ENCODE measurements at regions not wholly inside any gene's neighbourhood (a gene's known extent, or its start where the extent isn't known, plus 50 kb on each side); places are given as distances from the start of the nearest gene placed in this dataset.

GRCh38 chr21:23384679-23385078 lies 2222.6 kb downstream of the MRPL39 start:
- no peaks in the 10 kb centered on the region for H3K9me3 ChIP-seq (ENCODE audit: control insufficient read depth, insufficient read depth, low read depth, low read length)
- H3K4me3 ChIP-seq (ENCODE audit: low read depth, low read length), result no peak overlapping the region

GRCh38 chr21:23374155-23374554 lies 2233.1 kb downstream of the MRPL39 start:
- POLR2A ChIA-PET, result no interaction called here
- Histone ChIP-seq H3K27ac (ENCODE audit: extremely low read depth, low read depth, low read length) (no peak overlapping the region), H3K4me1 (ENCODE audit: control insufficient read depth, insufficient read depth, low read length) (no peaks in the 10 kb centered on the region), H3K9me3 (ENCODE audit: control insufficient read depth, insufficient read depth, low read depth, low read length) (no peaks in the 10 kb centered on the region), H3K4me3 (ENCODE audit: low read depth, low read length) (no peak overlapping the region), H3K36me3 (ENCODE audit: control insufficient read depth in 2 of 2, insufficient read depth in 1 of 2, low read length in 2 of 2) (no peaks in the 10 kb centered on the region)
- TF ChIP-seq ZBTB49 (tag by site-specific recombination; IDR thresholded peaks at IDR 0.05; ENCODE audit: low read depth) (no peak), ZNF26 (tag by site-specific recombination; IDR thresholded peaks at IDR 0.05) (no peak), ZNF18 (tag by site-specific recombination; IDR thresholded peaks at IDR 0.05) (no peak), ZNF677 (tag by site-specific recombination; IDR thresholded peaks at IDR 0.05) (no peak), ZNF704 (tag by site-specific recombination; IDR thresholded peaks at IDR 0.05) (no peak), YY1 (tag by site-specific recombination; IDR thresholded peaks at IDR 0.05) (no peak), ZNF514 (tag by site-specific recombination; IDR thresholded peaks at IDR 0.05) (no peak), ZNF654 (tag by site-specific recombination; IDR thresholded peaks at IDR 0.05; ENCODE audit: low read depth) (no peak), ZNF280C (tag by site-specific recombination; IDR thresholded peaks at IDR 0.05) (no peak), PBX3 (CRISPR knock-in tag; IDR thresholded peaks at IDR 0.05) (no peak), ZFP69B (tag by site-specific recombination; IDR thresholded peaks at IDR 0.05) (no peak), ZNF423 (tag by site-specific recombination; IDR thresholded peaks at IDR 0.05) (no peak)
- CTCF ChIA-PET, result no interaction called here

More at GRCh38 chr21:23384679-23385078, 2222.6 kb downstream of the MRPL39 start:
- ChIA-PET CTCF (no interaction called here), POLR2A (no interaction called here)
- H3K27ac ChIP-seq (ENCODE audit: extremely low read depth, low read depth, low read length), result no peak overlapping the region
- H3K36me3 ChIP-seq (ENCODE audit: control insufficient read depth in 2 of 2, insufficient read depth in 1 of 2, low read length in 2 of 2), result no peaks in the 10 kb centered on the region
- no peaks in the 10 kb centered on the region for H3K4me1 ChIP-seq (ENCODE audit: control insufficient read depth, insufficient read depth, low read length)
- no peak for TF ChIP-seq ZNF114 (tag by site-specific recombination; IDR thresholded peaks at IDR 0.05)

Measured in HEK293 (cell line).